ENCODE measurements at regions not wholly inside any gene's neighbourhood (a gene's known extent, or its start where the extent isn't known, plus 50 kb on each side); places are given as distances from the start of the nearest gene placed in this dataset.

DNA sequence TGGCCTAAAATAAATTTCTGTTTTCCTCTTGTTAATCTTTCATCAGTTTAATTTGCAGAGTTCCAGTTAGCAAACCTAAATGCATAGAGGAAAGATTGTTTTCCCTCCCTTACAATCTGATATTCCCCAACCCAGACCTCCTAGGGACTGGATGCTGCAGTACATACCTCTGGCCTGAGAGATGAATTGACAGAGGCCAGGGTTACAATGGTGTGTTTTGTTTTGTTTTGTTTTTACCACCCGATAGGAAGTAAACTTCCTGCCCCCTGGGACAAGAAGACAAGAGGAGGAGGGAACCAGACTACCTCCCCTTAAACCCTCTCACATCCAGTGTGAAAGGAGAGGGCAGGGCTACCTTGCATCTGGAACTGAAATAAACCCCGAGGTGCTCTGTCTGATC lies 319.0 kb downstream of the LRFN2 start:
- DNase-seq (ENCODE audit: low read depth) = no peak

DNA sequence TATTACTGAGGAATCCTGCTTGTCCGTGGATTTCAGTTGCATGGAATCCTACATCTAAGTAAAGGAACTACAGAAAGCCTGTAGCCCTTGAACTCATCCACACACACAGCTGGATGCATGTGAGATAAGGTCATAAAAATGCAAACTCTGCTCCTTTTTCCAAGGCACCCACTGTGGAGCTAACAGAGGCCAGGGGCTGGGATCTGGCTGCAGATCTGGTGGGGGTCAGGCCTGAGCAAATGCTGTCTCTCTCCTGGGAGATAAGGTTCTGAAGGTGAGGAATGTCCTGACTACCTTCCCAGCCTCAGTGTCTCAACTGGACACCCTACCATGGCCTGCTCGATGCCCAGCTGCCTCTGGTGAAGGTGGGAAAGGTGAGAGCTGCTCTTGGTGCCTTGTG lies 321.5 kb downstream of the LRFN2 start:
- no peak for DNase-seq (ENCODE audit: low read depth)

DNA sequence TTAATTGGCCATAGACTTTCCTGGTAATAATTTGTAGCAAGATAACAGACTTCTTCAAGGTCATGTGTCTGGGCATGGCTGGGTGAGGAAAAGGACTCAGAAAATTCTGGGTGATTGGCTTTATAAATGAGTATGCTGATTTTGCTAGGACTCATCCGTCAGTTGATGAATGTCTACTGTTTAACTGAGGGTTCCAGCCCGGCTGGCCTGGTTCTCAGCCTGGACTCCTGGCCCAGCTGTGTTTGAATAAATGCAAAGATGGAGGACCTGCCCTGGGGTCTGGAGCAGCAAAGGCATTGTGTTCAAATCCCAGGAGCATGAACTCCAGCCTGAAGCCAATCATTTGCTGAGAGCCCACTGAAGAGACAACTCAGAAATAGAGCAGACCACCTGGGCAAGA lies 323.2 kb downstream of the LRFN2 start:
- no peak for DNase-seq (ENCODE audit: low read depth)

DNA sequence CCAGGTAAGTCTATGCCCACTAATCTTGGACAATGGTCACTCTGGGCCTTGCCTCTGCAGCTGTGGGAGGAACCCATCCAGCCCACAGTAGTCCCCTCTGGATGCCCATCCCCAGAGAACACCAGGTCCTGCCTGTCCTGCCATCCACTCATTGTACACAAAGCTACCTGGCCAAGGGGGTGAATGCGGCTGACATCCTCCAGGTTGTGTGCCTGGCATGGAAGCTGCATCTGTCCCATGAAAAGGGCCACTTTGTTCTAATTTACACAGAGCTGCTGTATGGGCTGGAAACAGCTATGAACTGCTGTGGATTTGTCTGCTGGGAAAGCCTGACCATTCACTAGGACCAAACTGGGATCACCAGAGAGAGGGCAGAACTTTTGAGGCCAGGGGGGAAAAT lies 324.8 kb downstream of the LRFN2 start:
- DNase-seq (ENCODE audit: low read depth) = no peak

DNA sequence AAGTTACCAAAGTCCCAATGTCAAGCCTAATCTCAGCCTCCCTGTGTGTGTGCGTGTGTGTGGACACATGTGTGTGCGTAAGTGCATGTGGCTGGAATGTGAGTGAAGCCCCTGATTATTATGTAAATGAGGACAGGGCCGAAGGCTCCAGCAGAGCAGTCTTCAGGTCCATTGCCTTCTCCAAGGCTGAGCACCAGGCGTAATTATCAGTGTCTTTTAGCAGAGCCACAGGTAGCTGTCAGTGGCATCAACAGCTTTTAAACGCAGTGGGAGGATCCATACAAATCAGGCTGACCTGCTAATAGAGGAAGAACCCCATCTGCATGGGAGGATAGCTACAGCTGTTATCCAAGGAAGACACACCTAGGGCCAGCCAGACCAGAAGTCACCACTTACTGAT lies 324.3 kb upstream of the MOCS1 start:
- DNase-seq (ENCODE audit: low read depth) = no peak

DNA sequence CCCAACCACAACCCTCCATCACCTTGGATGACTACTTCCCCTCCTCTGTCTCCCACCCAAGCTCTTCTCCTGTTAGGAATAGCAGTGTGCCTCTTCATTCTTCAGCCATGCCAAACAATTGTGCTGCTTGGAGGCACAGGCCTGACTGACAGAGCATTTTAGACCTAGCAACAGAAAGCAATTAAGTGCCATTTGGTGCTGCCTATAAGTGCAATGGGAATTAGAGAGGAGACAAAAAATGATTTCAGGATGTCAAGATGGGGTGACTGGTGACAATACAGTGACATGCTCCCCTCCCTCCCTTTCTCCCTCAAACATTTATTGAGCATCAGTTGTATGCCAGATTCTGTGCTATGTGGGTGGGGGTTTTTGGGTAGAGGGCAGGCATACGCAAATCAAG lies 322.6 kb upstream of the MOCS1 start:
- DNase-seq (ENCODE audit: low read depth) = no peak

DNA sequence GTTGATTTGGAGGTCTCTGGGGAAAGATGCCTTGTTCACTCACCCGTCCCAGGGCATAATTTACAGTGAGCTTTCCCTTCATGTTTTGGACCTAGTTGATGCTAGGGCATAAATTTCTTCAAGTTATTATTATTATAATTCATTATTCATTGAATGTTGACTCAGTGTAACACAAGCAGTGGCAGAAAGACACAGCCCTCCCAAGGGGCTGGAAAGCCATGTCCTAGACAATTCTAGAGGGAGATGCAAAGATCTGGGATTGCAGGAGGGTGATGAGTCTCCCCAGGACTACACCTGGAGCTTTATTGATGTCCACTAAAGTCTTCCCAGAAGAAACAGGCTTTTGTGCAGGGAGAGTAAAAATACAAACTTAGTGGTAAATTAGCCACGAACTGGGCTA lies 322.0 kb upstream of the MOCS1 start:
- no peak for DNase-seq (ENCODE audit: low read depth)

DNA sequence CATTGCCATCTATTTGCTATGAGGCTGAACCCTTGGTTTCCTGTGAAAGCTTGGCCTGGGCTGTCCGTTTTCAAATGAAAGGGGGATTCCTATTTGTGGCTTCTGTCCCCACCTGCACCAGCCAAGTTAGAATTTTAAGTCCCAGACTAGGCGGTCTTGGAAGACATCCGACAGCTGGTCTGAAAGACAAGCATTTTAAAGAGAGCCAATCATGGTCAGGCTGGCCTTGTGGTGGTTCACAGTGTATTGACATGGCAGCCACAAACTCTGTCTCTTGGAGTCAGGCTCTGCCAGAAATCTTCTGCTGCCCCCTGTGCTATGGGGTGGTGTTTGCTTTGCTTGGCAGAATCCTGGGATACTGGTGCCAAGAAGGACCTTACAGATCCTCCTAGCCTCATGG lies 319.2 kb upstream of the MOCS1 start:
- DNase-seq (ENCODE audit: low read depth) = no peak

DNA sequence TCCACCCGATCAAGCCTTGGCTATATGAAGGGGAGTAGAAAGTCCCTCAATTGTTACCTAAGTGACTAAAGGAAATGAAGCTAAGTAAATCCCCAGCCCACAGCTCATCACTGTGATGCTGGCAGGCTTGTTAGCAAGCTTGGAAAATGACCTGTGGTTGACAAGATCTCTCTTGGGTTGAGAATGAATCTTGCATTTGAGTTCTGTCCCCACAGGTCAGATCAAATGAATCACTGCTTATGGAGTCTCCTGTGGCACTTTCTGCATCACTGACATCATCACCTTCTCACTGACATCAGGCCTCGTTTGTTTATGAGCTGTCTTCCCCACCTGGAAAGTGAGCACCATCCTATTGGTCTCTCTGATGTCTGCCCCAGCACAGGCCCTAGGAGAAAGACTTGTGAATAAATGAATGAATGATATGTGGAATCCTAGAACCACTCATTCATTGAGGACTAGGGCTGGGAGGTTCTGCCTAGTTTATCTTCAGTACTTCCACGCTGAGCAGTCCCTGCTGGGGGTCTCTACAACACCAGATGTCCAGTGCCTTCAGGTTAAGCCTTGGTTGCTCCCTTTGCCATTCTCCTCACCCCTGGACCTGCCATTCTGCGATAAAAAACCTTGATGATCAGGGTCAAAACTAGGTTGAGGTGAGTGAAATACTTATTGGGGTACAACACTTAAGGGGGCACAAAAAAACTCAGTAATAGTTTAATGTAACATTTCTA lies 318.4 kb upstream of the MOCS1 start:
- DNase-seq (ENCODE audit: low read depth) = no peak

DNA sequence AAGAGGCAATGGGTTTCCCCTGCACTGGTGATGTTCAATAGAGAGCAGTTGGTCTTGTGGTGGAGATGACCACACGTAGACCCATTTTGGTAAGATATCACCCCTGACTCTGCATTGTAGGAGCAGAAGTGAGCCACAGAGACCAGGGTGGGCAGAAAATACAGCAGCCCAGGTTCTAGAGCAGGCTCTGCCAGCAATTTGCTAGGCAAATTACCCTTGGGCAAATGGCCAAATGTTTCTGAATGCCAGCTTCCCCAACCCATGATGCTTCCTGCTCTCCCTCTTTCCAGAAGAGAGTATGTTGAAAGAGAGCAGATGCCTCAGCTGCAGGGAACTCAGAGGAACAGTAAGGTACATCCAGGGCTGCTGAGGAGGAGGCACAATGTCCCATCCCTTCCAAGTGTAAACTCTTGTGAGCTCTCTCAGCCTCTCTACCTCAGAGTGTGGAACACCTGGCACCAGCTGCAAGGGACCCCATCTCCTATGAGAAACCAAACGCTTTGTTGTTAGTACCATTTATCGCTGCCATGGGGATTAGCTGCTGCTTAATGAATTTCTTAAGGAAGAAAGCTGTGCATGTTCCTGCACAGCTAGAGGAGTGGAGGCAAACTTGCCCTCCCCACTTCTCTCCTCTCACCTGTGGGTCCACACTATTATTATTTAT lies 317.5 kb upstream of the MOCS1 start:
- DNase-seq (ENCODE audit: low read depth) = no peak

DNA sequence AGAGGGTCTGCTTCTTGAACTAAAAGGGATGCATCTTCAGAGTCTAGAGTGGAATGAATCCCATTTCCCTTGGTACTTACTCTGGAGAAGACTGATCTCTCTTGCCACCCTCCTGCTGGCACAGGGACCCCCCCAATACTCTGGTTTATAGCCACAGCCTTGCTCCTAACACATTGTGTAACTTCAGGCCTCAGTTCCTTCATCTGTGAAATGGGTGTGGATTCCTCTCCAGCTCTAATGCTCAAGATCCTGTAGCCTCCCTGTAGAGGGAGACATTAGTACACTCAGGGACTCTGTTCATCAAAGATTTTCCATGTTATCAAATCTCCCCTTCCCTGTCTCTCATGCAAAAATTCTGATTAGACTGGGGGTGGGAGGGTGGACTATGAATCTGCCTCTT lies 315.7 kb upstream of the MOCS1 start:
- DNase-seq (ENCODE audit: low read depth) = no peak

DNA sequence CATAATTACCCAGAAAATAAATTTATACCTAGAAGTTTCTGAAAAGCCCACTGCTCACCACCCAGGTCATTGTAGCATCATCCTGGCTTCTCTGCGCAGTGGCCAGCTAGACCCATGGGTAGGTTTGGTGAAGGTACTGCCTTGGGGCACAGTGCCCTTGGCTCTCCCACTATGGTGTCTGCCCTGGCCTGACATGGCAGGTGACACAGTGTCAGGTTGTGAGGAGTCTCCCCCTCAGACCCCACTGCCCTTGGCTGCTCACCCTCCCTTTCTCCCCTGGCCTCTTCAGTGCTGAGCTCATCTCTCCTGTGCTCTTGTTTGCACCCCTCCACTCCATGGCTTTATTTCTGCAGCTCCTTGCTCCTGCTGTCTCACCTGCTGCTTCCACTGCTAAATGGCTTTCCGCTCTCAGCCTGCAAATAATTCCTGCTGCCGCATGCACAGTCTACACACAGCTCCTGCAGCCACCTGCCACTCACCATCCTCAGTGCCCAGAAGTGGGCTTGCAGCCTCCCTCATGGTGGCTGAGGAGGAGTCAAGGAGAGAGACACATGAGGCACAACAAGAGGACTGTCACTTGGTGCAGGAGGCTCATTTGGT lies 313.4 kb upstream of the MOCS1 start:
- DNase-seq (ENCODE audit: low read depth) = no peak

DNA sequence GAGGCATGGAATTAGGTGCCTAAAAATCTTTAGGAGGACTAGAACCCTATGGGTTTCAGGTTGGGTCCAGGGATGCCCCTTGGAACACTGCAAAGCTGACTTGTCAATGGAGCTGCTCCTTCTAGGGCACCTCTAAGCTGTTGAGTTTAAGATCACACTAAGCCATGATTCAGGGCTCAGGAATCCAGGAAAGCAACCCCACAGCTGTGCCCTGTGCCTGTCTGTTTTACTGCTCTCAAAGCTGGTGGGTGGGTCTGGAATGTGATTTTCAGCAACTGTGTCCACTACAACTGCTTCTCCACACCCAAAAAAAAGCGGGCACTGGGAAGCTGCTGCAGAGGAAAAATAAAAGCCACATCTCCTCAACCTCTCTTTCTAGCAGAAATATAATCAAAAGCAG lies 310.4 kb upstream of the MOCS1 start:
- no peak for DNase-seq (ENCODE audit: low read depth)

DNA sequence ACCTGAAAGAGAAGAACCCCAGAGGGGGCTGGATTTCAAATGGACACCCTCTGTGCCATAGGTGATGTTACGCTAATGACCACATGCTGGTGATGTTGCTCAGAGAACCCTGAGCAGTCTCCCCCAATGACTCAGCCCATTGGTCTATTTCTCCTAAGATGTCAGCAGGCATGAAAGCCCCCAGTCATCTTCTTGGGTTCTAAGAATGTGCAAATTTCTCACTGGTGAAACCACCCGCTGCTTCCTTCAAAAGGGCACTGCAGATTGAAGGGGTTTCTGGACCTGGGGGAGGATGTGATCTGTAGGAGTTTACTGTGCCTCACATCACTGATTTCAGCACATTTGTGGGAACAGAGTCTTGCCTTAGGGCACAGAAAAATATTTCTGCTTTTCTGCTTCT lies 298.4 kb upstream of the MOCS1 start:
- DNase-seq (ENCODE audit: low read depth) = no peak

DNA sequence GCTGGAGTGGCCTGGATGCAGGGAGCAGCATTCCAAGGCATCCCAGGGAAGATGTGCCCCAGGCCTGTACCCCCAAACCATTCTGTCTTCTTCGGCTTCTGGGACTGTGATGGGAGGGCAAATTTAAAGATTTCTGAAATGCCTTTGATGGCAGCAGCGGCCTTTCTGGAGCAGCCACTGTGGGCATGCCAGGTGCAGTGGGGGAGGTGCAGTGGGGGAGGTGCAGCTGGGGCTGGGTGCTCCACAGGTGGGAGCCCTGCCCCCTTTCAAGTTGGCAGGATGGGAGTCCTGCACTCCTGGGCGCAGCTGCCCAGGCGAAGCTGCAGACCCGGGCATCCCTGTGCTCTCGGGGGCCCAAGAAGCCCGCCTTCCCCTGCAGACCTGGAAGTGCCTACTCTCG lies 293.5 kb upstream of the MOCS1 start:
- DNase-seq (ENCODE audit: low read depth) = no peak

DNA sequence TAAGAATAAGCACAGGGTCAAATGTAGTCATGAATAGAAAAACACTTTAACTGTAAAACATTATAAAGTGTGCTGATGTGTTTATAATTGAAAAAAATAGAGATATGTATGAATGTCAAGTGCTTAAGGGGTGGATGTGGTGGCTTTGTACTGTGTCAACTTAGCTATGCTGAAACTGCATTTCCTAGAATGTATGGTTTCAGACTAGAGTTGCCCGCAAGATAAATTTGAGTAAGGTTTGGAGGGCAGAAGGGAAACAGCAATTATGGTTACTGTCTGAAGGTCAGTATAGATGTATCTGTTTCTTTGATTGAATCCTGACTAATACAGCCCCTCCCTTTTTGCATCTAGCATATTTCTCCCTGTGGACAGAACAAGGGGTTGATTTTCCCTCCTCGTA lies 288.1 kb upstream of the MOCS1 start:
- no peak for DNase-seq (ENCODE audit: low read depth)

DNA sequence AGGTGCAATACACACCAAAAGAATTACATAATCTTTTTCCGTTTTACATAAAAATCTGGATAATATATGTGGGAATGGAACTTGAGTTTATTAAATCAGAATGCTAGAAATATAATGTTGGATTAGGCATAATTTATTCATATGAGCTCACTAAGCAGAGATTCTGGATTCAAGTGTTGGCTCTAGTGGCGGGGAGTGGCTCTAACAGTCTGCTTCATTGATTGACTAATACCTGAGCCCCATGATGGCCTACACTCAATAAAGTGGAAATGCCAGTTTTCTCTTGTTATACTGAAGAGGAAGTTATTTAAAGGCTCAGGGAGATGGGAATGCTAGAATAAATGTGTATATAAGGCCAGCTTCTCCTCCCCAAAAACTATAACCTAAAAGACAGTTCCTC lies 285.5 kb upstream of the MOCS1 start:
- DNase-seq (ENCODE audit: low read depth) = no peak

DNA sequence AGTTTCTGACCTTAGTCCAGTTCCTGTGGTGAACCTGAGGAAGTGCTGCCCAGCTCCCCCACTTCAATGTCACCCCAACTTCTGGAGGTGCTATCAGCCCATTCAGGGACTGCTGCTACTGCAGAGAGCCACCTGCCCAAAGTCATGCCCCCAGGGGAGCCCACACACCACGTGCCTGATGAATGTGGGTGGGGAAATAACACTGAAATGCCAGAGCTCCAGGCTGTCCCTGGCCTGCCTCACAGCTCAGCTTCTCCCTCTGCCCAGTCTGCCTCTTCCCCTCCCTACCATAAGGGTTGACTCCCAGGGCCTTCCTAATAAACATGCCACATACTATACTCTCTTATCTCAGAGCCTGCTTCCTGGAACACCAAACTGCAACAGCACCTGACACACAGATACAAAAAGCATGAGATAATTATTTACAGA lies 276.4 kb upstream of the MOCS1 start:
- DNase-seq (ENCODE audit: low read depth) = no peak

DNA sequence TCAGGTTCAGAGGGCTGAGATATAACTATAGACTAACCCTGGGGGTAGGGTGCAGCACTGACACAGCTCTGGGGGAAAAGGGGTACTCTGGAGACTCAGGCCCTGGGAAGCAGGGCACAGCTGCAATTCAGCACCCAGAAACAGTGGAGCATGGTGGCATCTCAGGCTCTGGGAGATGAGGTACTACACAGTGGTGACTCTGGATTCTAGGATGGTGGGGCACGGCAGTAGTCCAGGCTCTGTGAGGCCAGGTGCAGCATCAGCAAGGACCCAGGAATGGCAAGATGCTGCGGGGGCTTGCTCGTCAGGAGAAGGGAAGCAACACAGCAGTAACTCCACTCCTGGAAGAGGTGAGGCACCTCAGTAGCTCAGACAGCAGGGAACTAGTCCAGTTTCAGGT lies 271.5 kb upstream of the MOCS1 start:
- DNase-seq (ENCODE audit: low read depth) = no peak

DNA sequence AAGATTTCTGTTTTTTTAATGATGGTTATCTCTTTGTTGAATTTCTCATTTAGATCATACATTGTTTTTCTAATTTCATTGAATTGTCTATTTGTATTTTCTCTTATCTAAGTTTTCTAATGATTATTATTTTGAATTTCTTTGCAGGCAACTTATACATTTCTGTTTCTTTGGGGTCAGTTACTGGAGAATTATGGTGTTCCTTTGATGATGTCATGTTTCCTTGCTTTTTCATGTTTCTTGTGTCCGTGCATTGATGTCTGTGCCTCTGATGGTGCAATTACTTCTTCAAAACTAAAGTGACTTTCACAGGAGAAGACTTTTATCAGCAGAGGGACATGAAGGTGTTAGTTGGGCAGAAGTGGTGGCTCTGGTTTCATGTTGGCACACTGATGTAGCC lies 270.7 kb upstream of the MOCS1 start:
- no peak for DNase-seq (ENCODE audit: low read depth)

DNA sequence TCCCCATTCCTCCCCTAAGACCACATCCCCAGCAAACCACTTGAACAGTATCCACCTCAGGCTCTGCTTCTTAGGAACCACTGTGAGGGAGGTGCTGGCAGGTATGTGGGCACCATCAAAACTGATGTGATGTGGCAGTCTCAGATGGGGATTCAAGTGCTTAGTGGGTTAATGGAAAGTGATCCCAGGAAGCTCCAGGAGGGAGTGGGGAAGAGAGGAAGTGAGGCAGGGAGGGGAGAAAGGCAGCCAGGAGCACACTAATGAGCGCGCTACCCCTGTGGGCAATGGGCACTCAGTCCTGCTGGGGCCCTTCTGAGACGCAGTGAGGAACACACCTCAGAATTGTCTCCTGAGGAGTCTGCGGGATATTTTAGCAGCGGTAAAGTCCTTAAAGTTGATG lies 263.1 kb upstream of the MOCS1 start:
- DNase-seq (ENCODE audit: low read depth) = no peak

DNA sequence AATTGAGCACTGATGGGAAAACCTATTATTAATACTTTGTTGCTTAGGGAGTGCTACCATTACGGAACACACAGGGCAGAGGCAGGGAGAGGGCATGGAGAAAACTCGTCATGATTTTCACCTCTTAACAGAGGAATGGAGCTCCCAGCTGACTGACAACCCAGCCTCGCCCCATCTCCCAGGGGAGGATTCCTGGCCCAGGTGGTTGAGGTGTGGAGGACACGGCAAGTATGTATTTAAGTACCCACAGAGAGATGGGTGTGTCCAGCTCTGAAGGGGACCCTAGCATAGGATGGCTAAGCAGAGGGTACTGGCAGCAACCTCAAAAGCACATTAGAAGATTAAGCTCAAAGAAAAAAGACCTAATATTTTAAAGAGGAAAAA lies 261.9 kb upstream of the MOCS1 start:
- no peak for DNase-seq (ENCODE audit: low read depth)
